ENCODE measurements at regions not wholly inside any gene's neighbourhood (a gene's known extent, or its start where the extent isn't known, plus 50 kb on each side); places are given as distances from the start of the nearest gene placed in this dataset.

GRCh38 chr11:97514446-97514845, 1124.6 kb downstream of the JRKL start:
- ATAC-seq (no peak), DNase-seq (ENCODE audit: low spot score) (no peak)
- H3K4me1 Mint-ChIP-seq: peaks cover 11% of the 10 kb centered on the region; the same call in 2 of the 3 replicates
- no peak overlapping the region for H3K4me3 Mint-ChIP-seq
- Histone ChIP-seq H3K79me2 (replicated peaks; ENCODE audit: insufficient read depth) (no peaks in the 10 kb centered on the region), H3K27ac (ENCODE audit: low read depth) (no peak overlapping the region), H3K4me3 (no peak overlapping the region), H3K4me1 (ENCODE audit: insufficient read depth) (no peaks in the 10 kb centered on the region), H3K4me2 (no peak overlapping the region), H3K27me3 (ENCODE audit: insufficient read depth) (no peaks in the 10 kb centered on the region), H4K20me1 (replicated peaks; ENCODE audit: insufficient read depth) (no peaks in the 10 kb centered on the region), H2AFZ (no peak overlapping the region; the same call in 1 of the 2 replicates), H3K36me3 (ENCODE audit: insufficient read depth) (no peaks in the 10 kb centered on the region), H3K9me2 (ENCODE audit: insufficient read depth) (peaks cover 3% of the 10 kb centered on the region), H3F3A (replicated peaks; ENCODE audit: low read depth) (no peaks in the 10 kb centered on the region)
- TF ChIP-seq POLR2AphosphoS5 (IDR thresholded peaks at IDR 0.05; ENCODE audit: low read depth) (no peak), NANOG (IDR thresholded peaks at IDR 0.05; ENCODE audit: borderline replicate concordance) (no peak)
- no peaks in the 10 kb centered on the region for H3K27me3 Mint-ChIP-seq (ENCODE audit: insufficient read depth, low read depth, poor library complexity)
- H3K36me3 Mint-ChIP-seq (ENCODE audit: low read depth): no peaks in the 10 kb centered on the region
- H3K9me3 Mint-ChIP-seq: no peaks in the 10 kb centered on the region
- no peak overlapping the region for H3K27ac Mint-ChIP-seq

- H3F3A ChIP-seq (replicated peaks; ENCODE audit: low read depth): no peaks in the 10 kb centered on the region
- H3K4me3 ChIP-seq: no peak overlapping the region
- no peak for ATAC-seq
- Mint-ChIP-seq H3K36me3 (ENCODE audit: low read depth) (peaks cover 2% of the 10 kb centered on the region; the same call in 2 of the 3 replicates), H3K4me1 (peaks cover 11% of the 10 kb centered on the region; the same call in 2 of the 3 replicates), H3K27ac (no peak overlapping the region), H3K4me3 (no peak overlapping the region), H3K27me3 (ENCODE audit: insufficient read depth, low read depth, poor library complexity) (no peaks in the 10 kb centered on the region), H3K9me3 (peaks cover 13% of the 10 kb centered on the region; the same call in 2 of the 3 replicates)
- no peaks in the 10 kb centered on the region for H3K36me3 ChIP-seq (ENCODE audit: insufficient read depth)
- no peaks in the 10 kb centered on the region for H3K79me2 ChIP-seq (replicated peaks; ENCODE audit: insufficient read depth)
- H3K27ac ChIP-seq (ENCODE audit: low read depth): no peak overlapping the region
- no peaks in the 10 kb centered on the region for H3K4me1 ChIP-seq (ENCODE audit: insufficient read depth)
- H3K27me3 ChIP-seq (ENCODE audit: insufficient read depth): no peaks in the 10 kb centered on the region
- H3K9me2 ChIP-seq (ENCODE audit: insufficient read depth): no peaks in the 10 kb centered on the region; the same call in 1 of the 2 replicates
- TF ChIP-seq, protein P1, sequence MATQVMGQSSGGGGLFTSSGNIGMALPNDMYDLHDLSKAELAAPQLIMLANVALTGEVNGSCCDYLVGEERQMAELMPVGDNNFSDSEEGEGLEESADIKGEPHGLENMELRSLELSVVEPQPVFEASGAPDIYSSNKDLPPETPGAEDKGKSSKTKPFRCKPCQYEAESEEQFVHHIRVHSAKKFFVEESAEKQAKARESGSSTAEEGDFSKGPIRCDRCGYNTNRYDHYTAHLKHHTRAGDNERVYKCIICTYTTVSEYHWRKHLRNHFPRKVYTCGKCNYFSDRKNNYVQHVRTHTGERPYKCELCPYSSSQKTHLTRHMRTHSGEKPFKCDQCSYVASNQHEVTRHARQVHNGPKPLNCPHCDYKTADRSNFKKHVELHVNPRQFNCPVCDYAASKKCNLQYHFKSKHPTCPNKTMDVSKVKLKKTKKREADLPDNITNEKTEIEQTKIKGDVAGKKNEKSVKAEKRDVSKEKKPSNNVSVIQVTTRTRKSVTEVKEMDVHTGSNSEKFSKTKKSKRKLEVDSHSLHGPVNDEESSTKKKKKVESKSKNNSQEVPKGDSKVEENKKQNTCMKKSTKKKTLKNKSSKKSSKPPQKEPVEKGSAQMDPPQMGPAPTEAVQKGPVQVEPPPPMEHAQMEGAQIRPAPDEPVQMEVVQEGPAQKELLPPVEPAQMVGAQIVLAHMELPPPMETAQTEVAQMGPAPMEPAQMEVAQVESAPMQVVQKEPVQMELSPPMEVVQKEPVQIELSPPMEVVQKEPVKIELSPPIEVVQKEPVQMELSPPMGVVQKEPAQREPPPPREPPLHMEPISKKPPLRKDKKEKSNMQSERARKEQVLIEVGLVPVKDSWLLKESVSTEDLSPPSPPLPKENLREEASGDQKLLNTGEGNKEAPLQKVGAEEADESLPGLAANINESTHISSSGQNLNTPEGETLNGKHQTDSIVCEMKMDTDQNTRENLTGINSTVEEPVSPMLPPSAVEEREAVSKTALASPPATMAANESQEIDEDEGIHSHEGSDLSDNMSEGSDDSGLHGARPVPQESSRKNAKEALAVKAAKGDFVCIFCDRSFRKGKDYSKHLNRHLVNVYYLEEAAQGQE (IDR thresholded peaks at IDR 0.05; ENCODE audit: unreplicated experiment): no peak
- TF ChIP-seq JUNB (IDR thresholded peaks at IDR 0.05; ENCODE audit: unreplicated experiment): no peak
- TF ChIP-seq, protein P2, sequence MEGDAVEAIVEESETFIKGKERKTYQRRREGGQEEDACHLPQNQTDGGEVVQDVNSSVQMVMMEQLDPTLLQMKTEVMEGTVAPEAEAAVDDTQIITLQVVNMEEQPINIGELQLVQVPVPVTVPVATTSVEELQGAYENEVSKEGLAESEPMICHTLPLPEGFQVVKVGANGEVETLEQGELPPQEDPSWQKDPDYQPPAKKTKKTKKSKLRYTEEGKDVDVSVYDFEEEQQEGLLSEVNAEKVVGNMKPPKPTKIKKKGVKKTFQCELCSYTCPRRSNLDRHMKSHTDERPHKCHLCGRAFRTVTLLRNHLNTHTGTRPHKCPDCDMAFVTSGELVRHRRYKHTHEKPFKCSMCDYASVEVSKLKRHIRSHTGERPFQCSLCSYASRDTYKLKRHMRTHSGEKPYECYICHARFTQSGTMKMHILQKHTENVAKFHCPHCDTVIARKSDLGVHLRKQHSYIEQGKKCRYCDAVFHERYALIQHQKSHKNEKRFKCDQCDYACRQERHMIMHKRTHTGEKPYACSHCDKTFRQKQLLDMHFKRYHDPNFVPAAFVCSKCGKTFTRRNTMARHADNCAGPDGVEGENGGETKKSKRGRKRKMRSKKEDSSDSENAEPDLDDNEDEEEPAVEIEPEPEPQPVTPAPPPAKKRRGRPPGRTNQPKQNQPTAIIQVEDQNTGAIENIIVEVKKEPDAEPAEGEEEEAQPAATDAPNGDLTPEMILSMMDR (conservative IDR thresholded peaks at IDR 0.05; ENCODE audit: low read depth in 2 of 2): peak in 1 of 2 experiments; percentile 60; a peak in 3 of 4 replicates
- TF ChIP-seq ZNF331 (CRISPR knock-in tag; IDR thresholded peaks at IDR 0.05; ENCODE audit: low read depth): no peak
- no peak for TF ChIP-seq NANOG (IDR thresholded peaks at IDR 0.05; ENCODE audit: borderline replicate concordance)
- H3K4me2 ChIP-seq: no peak overlapping the region
- H4K20me1 ChIP-seq (replicated peaks; ENCODE audit: insufficient read depth): no peaks in the 10 kb centered on the region
- no peak overlapping the region for H2AFZ ChIP-seq
- DNase-seq (ENCODE audit: low spot score): peak; percentile 18
Measured at GRCh38 chr11:97516688-97517087, 1126.9 kb downstream of the JRKL start.

Measured in GM23338 (cell line).